ENCODE measurements at regions not wholly inside any gene's neighbourhood (a gene's known extent, or its start where the extent isn't known, plus 50 kb on each side); places are given as distances from the start of the nearest gene placed in this dataset.

DNA sequence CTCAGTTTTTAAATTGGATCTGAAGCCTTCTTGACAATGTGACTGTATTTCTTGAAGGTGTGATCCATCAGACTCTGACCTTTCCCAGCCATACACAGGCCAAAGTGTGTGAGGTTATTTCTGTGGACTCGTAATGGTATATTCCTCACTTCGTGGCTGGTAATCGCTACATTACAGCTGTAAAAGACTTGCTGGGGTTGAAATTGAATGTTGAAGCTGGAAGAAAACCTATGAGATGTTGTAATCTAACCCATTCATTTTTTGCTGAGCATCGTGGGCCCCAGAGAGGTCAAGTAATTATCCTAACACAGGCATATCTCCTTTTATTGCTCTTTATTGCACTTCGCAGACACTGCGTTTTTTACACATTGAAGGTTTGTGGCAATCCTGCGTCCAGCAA is 405.6 kb upstream of the ZP4 start:
- TF ChIP-seq POLR2A (IDR thresholded peaks at IDR 0.05; ENCODE audit: low read depth, low read length) (no peak), TAF1 (IDR thresholded peaks at IDR 0.05; ENCODE audit: low read depth, low read length) (no peak), POLR2AphosphoS5 (IDR thresholded peaks at IDR 0.05; ENCODE audit: low read depth, low read length) (no peak), SPI1 (IDR thresholded peaks at IDR 0.05; ENCODE audit: low read depth, low read length) (no peak), PAX5 (IDR thresholded peaks at IDR 0.05; ENCODE audit: insufficient read depth, low read length, severe bottlenecking) (no peak), POU2F2 (IDR thresholded peaks at IDR 0.05; ENCODE audit: low read depth, low read length) (no peak)

All from GM12891 (cell line).